ACHN (cell line): ENCODE measurements at regions not wholly inside any gene's neighbourhood (a gene's known extent, or its start where the extent isn't known, plus 50 kb on each side); places are given as distances from the start of the nearest gene placed in this dataset.
A peak's percentile ranks its signal among the peaks of the same experiment; 100 is the strongest.

ENCODE experiments used
- DNase-seq: peaks from one replicate; pipeline ENCODE4 v3.0.0-alpha.2; 2015
- in situ Hi-C: cut with HindIII; loops from 2 replicates; pipeline ENCODE4 v1.10.0; 2017; ENCODE audit warnings: low sequenced_read_pairs, low pct_ligation_motif_present, low pct_unique_long_range_greater_than_20kb

DNA sequence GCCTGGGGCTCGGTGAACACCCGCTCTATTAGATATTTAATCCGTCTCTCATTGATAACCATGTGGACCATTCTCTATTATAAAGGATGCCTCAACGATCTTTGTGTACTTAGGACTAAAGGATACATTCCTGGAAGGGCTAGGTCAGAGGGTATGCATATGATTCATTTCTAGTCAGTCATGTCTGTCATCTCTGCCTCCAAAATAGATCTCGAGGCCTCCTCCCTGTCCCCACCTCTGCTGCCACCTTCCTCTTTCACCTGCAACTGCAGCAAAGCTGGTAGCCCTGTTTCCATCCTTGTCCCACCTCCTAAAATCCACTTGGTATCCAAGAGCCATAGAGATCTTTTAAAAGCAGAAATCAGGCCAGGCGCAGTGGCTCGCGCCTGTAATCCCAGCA, 121.5 kb downstream of the KATNIP start:
- peak; percentile 34 for DNase-seq
- in situ Hi-C loops = no loop called here

DNA sequence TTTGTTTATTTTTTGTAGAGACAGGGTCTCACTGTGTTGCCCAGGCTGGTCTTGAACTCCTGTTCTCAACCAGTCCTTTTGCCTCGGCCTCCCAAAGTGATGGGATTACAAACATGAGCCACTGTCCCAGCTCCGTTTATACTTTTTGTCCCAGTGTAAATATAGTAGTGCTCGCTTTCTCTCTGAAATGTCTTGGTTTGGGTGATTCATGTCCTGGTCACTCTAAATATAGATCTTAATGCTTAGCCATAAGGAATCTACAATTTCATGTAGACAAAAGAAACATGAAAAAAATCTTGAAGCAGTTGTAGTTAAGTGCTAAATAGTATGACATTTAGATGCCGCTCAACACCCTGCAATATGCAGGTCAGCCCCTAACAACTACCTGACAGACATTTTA, 126.9 kb downstream of the KATNIP start:
- in situ Hi-C loops = no loop called here
- peak; percentile 54 for DNase-seq

GRCh38 chr16:27677263-27677662, 127.3 kb downstream of the KATNIP start:
- in situ Hi-C loops = no loop called here

GRCh38 chr16:27678955-27679354, 129.0 kb downstream of the KATNIP start:
- in situ Hi-C loops = no loop called here
- DNase-seq = peak; percentile 17

More at GRCh38 chr16:27677263-27677662, 127.3 kb downstream of the KATNIP start:
- DNase-seq = peak; percentile 75

DNA sequence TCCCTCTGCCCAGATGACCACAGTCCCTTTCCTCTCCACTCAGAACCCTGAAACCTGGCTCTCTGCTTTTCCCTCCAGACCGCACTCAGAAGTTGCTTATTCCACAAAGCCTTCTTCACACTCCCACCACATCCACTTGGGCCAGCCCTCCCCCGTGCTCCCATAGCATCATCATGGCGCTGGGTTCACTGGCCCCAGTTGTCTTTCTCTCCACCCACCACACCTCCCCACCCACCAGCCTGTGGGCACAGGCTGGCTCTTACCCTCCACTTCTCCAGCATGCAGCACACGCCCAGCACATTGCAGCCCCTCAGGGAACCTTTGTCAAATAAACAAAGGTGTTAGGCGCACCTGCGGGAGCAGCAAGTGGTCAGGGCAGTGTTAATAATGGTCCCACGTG, 130.0 kb downstream of the KATNIP start:
- in situ Hi-C loops = no loop called here
- no peak for DNase-seq

DNA sequence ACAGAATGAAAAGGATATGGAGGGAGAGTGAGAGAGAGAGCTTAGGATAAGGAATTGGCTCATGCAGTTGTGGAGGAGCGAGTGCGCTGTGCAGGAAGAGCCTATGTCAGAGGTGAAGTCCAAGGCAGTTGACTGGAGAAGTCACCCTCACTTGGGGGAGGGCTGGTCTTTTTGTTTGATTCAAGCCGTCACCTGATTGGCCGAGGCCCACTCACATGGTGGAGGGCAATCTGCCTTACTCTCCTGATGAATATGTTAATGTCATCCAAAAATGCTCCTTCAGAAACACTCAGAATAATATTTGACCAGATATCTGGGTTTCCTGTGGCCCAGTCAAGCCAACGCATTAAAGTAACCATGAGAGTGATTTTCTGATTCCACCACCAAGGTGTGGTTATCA, 131.7 kb downstream of the KATNIP start:
- DNase-seq = no peak
- in situ Hi-C loops = no loop called here

GRCh38 chr16:27684047-27684446, 134.1 kb downstream of the KATNIP start:
- in situ Hi-C loops = no loop called here
- DNase-seq = no peak

DNA sequence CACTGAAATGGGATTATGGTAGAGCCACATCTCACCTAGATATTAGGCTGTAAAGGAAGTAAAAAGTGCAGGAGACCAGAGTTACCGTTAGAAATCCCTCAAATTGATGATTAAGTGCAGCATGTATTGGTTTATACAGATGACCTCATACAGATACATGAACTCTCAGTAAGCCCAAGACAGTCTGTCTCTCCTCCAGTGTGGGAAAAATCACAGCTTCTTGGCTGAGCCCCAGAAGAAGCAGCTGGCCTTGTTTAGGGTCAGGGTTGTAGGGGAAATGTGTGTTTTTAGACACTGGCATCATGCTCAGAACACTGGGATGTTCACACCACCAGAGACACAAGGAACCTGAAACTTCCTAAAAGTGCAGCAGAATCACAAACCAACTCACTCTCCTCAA, 135.9 kb downstream of the KATNIP start:
- in situ Hi-C loops = no loop called here
- no peak for DNase-seq

DNA sequence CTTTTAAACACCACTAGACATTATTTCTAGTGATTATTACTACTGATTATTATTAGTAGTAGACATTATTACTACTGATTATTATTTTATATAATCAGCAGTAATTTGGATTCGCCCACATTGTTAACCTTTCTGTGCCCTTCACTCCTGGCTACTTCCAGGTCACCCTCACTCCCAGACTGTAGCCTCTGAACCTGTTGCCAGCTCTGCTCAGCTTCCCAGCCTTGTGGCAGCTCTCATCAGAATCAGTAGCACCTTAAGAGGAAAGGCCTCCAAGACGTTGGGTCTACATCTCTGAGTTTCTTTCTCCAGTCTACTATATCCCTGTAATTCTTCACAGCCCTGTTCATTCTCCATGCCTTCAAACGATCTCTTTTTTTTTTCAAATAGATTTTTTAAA, 137.0 kb downstream of the KATNIP start:
- in situ Hi-C loops = no loop called here
- DNase-seq = no peak

DNA sequence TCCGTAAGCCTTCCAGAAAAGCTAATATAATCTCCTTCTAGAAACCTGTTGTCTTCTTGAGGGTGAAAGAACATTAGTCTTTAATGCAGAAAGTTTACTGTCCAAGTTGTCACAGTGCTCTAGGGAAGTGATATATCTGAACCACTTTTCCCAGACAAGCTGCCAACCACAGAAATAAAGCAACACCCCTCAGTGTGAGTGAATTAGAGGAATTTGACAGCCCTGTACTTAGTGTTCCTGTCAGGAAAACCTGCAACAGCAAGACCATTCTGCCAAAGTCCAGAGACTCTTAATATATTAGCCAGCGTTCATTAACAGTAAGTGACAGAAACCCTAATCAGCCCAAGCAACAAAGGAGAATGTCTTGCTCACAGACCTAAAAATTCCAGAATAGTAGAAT, 137.7 kb downstream of the KATNIP start:
- in situ Hi-C loops = no loop called here
- DNase-seq = no peak

DNA sequence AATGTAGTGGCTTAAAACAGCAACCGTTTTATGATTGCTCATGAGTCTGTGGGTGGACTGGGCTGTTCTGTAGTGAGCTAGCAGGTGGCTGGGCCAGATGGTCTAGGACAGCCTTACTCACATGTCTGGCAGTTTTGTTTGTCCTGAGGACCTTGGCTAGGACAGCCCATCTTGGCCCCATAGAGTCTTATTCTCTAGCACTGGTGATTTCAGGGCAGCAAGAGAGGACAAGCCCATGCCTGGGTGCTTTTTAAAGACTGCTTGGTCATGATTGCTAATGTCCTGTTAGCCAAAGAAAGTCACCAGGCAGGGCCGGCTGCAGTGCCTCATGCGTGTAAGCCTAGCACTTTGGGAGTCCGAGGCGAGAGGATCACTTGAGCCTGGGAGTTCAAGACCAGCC, 139.8 kb downstream of the KATNIP start:
- no peak for DNase-seq
- in situ Hi-C loops = no loop called here

GRCh38 chr16:27690608-27691007, 140.7 kb downstream of the KATNIP start:
- in situ Hi-C loops = no loop called here
- peak; percentile 28 for DNase-seq

- in situ Hi-C loops = no loop called here
These were observed 141.8 kb downstream of the KATNIP start for GRCh38 chr16:27691721-27692120.

GRCh38 chr16:27692576-27692975, 142.6 kb downstream of the KATNIP start:
- DNase-seq = no peak
- in situ Hi-C loops = no loop called here

More at GRCh38 chr16:27691721-27692120, 141.8 kb downstream of the KATNIP start:
- DNase-seq = no peak

DNA sequence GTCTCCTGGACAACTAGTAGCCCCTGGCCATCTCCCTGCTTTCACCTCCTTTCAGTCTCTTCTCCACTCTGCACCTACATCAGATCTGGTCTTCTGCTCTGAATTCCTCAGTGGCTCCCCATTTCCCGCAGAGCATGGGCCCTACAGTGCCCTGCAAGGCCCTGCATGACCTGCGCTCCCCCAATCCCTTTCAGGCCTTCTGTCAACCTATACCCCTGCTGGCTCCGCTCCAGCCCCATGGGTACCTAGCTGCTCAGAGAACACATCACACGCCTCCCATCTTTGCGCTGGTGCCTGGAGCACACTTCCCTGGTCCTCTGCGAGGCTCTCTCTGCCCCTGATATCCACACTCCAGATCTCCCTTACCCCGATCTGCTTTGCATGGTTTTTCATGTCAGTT, 145.2 kb downstream of the KATNIP start:
- in situ Hi-C loops = no loop called here
- DNase-seq = no peak

DNA sequence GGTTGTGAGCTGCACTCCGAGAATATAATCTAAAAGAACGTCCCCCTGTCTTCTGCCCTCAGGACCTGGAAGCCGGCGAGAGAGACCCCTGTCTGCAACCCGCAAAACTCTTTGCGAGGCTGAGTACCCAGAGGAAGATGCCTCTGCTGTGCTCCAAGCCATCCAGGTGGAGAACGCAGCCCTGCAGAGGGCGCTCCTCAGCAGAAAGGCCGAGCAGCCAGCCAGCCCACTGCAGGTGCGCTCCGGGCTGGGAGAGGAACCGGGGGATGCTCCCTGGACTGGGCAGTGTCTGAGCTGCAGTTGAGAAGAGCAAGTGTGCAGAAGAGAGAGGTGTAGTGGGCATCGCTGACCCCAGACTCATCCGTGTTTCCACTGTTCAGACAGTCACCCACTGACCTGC, 148.3 kb downstream of the KATNIP start:
- in situ Hi-C loops = no loop called here
- DNase-seq = peak; percentile 31

DNA sequence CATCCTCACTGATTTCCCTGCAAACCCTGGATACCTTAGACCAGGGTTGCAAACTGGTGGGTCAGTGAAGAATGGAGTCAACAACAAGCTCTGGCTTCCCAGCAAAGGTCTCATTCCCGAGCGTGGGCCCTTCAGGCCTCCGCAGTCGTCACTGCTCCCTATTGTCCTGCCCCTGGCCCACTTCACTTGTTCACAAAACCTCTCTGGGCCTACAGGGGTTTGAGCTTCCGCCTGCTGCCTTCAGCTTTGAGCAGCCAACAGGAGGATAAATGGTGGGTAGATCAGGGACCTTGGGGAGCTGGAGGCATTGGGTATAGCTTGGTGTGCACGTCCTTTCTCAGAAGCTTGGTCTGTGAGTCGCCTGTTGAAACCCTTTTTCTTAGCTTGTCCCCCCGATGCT, 148.8 kb downstream of the KATNIP start:
- in situ Hi-C loops = no loop called here
- no peak for DNase-seq

GRCh38 chr16:27699540-27699939, 149.6 kb downstream of the KATNIP start:
- no peak for DNase-seq
- in situ Hi-C loops = no loop called here

DNA sequence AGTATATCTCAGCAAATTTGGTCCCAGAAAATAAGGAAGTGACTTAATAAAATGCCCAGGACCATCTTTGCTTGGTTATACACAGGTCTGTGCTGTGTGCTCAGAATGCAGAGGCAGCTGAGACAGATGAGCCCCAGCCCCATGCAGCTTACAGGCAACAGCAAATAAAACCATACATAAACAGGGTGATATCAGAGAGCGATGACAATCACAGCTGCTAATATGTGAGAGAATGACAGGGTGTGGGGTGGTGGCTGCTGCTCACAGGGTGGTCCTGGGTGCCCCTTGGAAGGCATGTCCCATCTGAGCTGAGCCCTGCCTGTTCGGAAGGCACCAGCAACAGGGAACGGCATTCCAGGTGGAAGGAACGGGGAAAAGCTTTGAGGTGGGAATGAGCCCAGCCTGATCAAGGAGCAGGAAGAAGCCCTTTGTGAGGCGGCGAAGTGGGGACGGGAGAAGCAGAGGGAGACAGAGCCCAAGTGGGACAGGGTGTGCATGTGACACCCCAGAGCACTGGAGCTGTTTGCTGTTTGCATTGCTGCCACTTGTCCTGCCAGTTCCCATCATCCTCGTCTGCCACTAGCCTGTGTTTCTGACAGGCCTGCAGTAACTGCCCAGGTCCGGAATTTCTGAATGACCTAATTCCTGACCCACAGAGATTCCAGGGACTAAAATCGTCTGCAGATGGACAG, 150.5 kb downstream of the KATNIP start:
- DNase-seq = no peak
- in situ Hi-C loops = loop anchor here (25.0 kb wide), 1 partner anchor 137 kb away; no protein-coding TSS in a partner anchor

DNA sequence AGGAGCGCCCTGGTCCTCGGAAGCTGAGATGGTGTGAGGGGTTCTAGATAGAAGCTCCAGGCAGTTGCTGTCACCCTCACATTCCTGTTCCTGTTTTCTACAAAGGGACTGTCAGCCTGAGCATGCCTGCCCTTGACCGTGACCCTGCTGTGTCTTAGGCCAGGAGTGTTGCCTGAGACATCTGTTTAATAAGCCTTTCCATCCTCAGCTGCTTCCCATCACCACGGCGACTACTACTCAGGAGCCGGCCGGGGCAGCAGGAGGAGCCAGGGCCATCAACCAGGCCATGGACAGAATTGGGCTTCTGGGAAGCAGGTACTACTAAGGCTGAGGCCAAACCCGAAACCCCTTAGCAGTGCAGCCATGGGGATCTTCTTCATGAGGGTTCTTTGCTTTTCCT, 151.4 kb downstream of the KATNIP start:
- in situ Hi-C loops = loop anchor here (25.0 kb wide), 1 partner anchor 136 kb away; no protein-coding TSS in a partner anchor

More for the DNA sequence above, 151.4 kb downstream of the KATNIP start:
- no peak for DNase-seq
